Activated B cell treated with CpG ODN at 0.5 μM for 24 hours (primary cell): ENCODE measurements at regions not wholly inside any gene's neighbourhood (a gene's known extent, or its start where the extent isn't known, plus 50 kb on each side); places are given as distances from the start of the nearest gene placed in this dataset.

Experiments
- ATAC-seq: fragments of 200-7000 bp; cut with Tn5 transposase; one replicate; pipeline ENCODE4 v1.10.0; 2021; ENCODE audit warnings: low read depth, mild to moderate bottlenecking, moderate library complexity
- CTCF ChIA-PET: fragments of 350-600 bp; sonication (Branson Sonifier 250); formaldehyde crosslinking; loops from one replicate; lab custom pipeline; 2021; ENCODE audit warnings: antibody characterized with exemption; lab: Charles Lee
- POLR2A ChIA-PET: fragments of 350-600 bp; sonication (Branson Sonifier 250); formaldehyde crosslinking; loops from one replicate; lab custom pipeline; 2021; ENCODE audit warnings: antibody characterized with exemption; lab: Charles Lee
- DNase-seq: peaks from one replicate; pipeline ENCODE4 v3.0.0; 2022
- H3K27ac Mint-ChIP-seq: one replicate; pipeline ENCODE4 v1.8.0; 2020; ENCODE audit warnings: mixed read lengths
- H3K27me3 Mint-ChIP-seq: one replicate; pipeline ENCODE4 v1.8.0; 2021; ENCODE audit warnings: mixed read lengths
- H3K36me3 Mint-ChIP-seq: one replicate; pipeline ENCODE4 v1.8.0; 2021; ENCODE audit warnings: low read depth, mixed read lengths
- H3K4me1 Mint-ChIP-seq: one replicate; pipeline ENCODE4 v1.8.0; 2021; ENCODE audit warnings: mixed read lengths
- H3K4me3 Mint-ChIP-seq: one replicate; pipeline ENCODE4 v1.8.0; 2020; ENCODE audit warnings: mild to moderate bottlenecking, mixed read lengths
- H3K9me3 Mint-ChIP-seq: one replicate; pipeline ENCODE4 v1.8.0; 2020; ENCODE audit warnings: mixed read lengths
- intact Hi-C: fragments of 100-400 bp; cut with micrococcal nuclease; formaldehyde crosslinking; loops from one replicate; pipeline ENCODE4 v1.15.1; 2024
- TF ChIP-seq, protein P1 (sequence below): fragments of 200-600 bp; IDR thresholded peaks from one replicate; pipeline ENCODE4 v1.8.0; 2022; ENCODE audit warnings: antibody characterized with exemption, mild to moderate bottlenecking

DNA sequence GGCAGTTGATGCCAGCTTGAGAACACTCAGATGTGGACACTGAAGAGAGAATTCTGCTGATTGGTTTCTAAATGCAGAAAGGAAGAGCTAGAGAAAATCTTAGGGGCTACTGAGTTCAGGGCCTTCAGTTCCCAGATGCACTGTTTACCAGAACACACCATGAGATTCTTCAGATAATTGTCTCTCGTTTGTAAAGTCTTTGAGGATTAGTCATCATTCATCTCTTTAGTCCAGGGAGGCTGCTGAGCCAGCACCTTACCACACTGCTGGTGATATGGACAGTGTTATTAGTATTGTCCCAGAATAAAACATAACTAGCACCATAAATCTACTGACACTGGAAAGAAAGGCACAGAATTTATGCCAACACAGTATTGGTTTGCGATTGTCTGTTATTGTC, 690.8 kb upstream of the CELF4 start:
- intact Hi-C loops, result no loop called here
- POLR2A ChIA-PET, result no interaction called here
- no peaks in the 10 kb centered on the region for H3K36me3 Mint-ChIP-seq
- H3K4me1 Mint-ChIP-seq, result no peaks in the 10 kb centered on the region
- DNase-seq (no peak), ATAC-seq (no peak)
- H3K27ac Mint-ChIP-seq, result no peak overlapping the region
- peaks cover 8% of the 10 kb centered on the region for H3K9me3 Mint-ChIP-seq
- TF ChIP-seq, protein P1, sequence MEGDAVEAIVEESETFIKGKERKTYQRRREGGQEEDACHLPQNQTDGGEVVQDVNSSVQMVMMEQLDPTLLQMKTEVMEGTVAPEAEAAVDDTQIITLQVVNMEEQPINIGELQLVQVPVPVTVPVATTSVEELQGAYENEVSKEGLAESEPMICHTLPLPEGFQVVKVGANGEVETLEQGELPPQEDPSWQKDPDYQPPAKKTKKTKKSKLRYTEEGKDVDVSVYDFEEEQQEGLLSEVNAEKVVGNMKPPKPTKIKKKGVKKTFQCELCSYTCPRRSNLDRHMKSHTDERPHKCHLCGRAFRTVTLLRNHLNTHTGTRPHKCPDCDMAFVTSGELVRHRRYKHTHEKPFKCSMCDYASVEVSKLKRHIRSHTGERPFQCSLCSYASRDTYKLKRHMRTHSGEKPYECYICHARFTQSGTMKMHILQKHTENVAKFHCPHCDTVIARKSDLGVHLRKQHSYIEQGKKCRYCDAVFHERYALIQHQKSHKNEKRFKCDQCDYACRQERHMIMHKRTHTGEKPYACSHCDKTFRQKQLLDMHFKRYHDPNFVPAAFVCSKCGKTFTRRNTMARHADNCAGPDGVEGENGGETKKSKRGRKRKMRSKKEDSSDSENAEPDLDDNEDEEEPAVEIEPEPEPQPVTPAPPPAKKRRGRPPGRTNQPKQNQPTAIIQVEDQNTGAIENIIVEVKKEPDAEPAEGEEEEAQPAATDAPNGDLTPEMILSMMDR, result no peak
- no peaks in the 10 kb centered on the region for H3K27me3 Mint-ChIP-seq
- no peak overlapping the region for H3K4me3 Mint-ChIP-seq
- CTCF ChIA-PET, result no interaction called here

DNA sequence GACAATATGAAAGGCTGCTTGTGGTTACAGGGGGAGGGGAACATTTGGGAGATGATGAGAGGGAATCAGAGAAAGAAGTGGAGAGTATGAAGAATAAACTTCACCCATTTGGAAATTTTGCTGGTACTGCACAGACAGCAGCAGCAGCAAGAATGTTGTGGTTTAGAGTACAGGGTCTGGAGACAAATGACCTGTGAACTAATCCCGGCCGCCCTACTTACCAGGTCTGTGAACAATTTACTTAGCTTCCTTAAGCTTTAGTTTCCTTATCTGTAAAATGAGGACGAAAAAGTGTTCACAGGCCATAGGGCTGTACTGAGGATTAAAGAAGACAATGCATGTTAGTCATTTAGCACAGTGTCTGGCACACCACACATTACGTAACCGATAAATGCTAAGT, 685.4 kb upstream of the CELF4 start:
- intact Hi-C loops, result no loop called here
- ATAC-seq, result no peak
- H3K9me3 Mint-ChIP-seq, result peaks cover 8% of the 10 kb centered on the region
- no peaks in the 10 kb centered on the region for H3K36me3 Mint-ChIP-seq
- H3K27ac Mint-ChIP-seq, result no peak overlapping the region
- TF ChIP-seq, protein P1, result no peak
- no peaks in the 10 kb centered on the region for H3K4me1 Mint-ChIP-seq
- no peak overlapping the region for H3K4me3 Mint-ChIP-seq
- no peaks in the 10 kb centered on the region for H3K27me3 Mint-ChIP-seq
- POLR2A ChIA-PET, result no interaction called here
- CTCF ChIA-PET, result no interaction called here
- DNase-seq, result no peak

DNA sequence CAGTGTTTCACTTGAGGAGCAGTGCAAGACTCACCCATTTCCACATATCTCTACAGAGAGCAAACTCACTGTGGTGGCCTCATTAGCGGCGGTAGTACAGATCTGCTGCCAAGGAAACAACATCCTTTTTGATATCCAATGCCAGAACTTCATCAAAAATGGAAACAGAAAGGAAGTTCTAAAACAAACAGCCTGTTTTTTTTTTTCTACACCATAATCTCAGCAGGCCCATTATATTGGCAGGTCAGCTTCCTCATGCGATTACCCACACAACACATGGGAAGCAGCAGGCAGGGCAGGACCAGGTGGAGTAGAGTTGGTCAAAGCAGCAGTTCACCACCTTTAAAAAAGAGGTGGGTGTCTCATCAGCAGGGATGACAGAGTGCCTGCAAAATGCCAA, 678.9 kb upstream of the CELF4 start:
- H3K9me3 Mint-ChIP-seq, result no peaks in the 10 kb centered on the region
- no peak for ATAC-seq
- POLR2A ChIA-PET, result no interaction called here

DNA sequence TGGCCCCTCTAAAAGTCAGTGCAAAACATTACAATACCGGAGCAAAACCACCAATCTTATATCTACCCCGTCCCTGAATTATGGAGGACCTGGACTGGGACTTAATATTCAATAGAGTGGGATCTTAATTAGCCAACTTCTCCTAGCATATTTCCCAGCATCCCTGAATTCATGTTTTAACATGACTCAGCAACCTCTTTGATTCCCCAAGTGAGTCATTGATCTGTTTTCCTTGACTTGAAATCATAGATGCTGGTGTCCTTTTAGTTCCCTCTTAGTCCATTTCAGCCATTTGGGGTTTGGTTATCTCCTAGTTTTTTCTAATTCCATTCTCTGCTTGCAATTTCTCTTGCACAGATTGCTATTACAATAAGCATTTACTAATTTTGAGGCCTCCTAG, 677.7 kb upstream of the CELF4 start:
- Mint-ChIP-seq H3K4me1 (no peaks in the 10 kb centered on the region), H3K27me3 (no peaks in the 10 kb centered on the region), H3K27ac (no peak overlapping the region), H3K36me3 (no peaks in the 10 kb centered on the region), H3K9me3 (peaks cover 2% of the 10 kb centered on the region), H3K4me3 (no peak overlapping the region)
- intact Hi-C loops, result no loop called here
- ChIA-PET CTCF (no interaction called here), POLR2A (no interaction called here)
- ATAC-seq (no peak), DNase-seq (no peak)
- TF ChIP-seq, protein P1, result no peak

More for the DNA sequence above, 678.9 kb upstream of the CELF4 start:
- Mint-ChIP-seq H3K27me3 (no peaks in the 10 kb centered on the region), H3K27ac (no peak overlapping the region), H3K4me3 (no peak overlapping the region), H3K4me1 (no peaks in the 10 kb centered on the region), H3K36me3 (no peaks in the 10 kb centered on the region)
- DNase-seq, result no peak
- intact Hi-C loops, result no loop called here
- TF ChIP-seq, protein P1, result no peak
- CTCF ChIA-PET, result no interaction called here

DNA sequence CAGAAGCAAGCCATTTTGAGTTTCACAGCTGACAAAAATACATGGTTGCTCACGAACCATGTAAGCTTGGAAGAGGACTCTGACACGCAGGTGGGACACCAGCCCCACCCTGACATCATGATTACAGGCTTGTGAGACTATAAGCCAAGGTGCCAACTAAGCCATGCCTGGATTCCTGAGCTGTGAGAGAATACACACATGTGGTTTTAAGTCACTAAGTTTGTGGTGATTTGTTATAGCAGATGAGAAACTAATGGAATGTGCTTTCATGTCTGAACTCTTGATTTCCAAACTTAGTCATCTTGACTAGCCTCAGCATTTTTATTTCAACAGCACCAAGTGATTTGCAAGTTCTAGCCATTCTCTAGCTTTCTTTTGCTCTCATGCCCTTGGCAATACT, 676.1 kb upstream of the CELF4 start:
- H3K9me3 Mint-ChIP-seq, result peaks cover 2% of the 10 kb centered on the region
- H3K36me3 Mint-ChIP-seq, result no peaks in the 10 kb centered on the region
- DNase-seq (no peak), ATAC-seq (no peak)
- ChIA-PET CTCF (no interaction called here), POLR2A (no interaction called here)
- H3K4me3 Mint-ChIP-seq, result no peak overlapping the region
- no peak overlapping the region for H3K27ac Mint-ChIP-seq
- TF ChIP-seq, protein P1, result no peak
- intact Hi-C loops, result no loop called here
- H3K4me1 Mint-ChIP-seq, result no peaks in the 10 kb centered on the region
- H3K27me3 Mint-ChIP-seq, result no peaks in the 10 kb centered on the region
